Adrenal gland (tissue), 9 donors: ENCODE measurements at regions not wholly inside any gene's neighbourhood (a gene's known extent, or its start where the extent isn't known, plus 50 kb on each side); places are given as distances from the start of the nearest gene placed in this dataset.

Experiments used
- DNase-seq, 7 donors: peaks; one replicate each; pipeline ENCODE4 v3.0.0-alpha.2; 2019 to 2020
- H3K27ac ChIP-seq, 5 donors: fragments of 200-600 bp; sonication (generic) in 4 of 5; 1 replicate in 3 of 5; 2 replicates in 2 of 5; pipeline versions ENCODE4 v1.5.1 to v1.8.0; 2016 to 2020; ENCODE audit warnings: mild to moderate bottlenecking in 1 of 5
- H3K27me3 ChIP-seq: fragments of 200-600 bp; 2 replicates; pipeline ENCODE4 v1.8.0; 2021
- H3K36me3 ChIP-seq, 2 donors: fragments of 200-600 bp; replicated peaks in 1 of 2; 1 replicate in 1 of 2; 2 replicates in 1 of 2; pipeline versions ENCODE4 v1.5.1 to v1.8.0; 2018 to 2022
- H3K4me1 ChIP-seq, 2 donors: fragments of 200-600 bp; replicated peaks in 1 of 2; 1 replicate in 1 of 2; 2 replicates in 1 of 2; pipeline versions ENCODE4 v1.5.1 to v1.8.0; 2018 to 2021
- H3K4me3 ChIP-seq, 4 donors: fragments of 200-600 bp; sonication (generic) in 3 of 4; one replicate each; pipeline ENCODE4 v1.5.1; 2016 to 2018
- H3K9me3 ChIP-seq, 3 donors: fragments of 200-600 bp; sonication (generic) in 1 of 3; replicated peaks in 1 of 3; 1 replicate in 2 of 3; 2 replicates in 1 of 3; pipeline versions ENCODE4 v1.5.1 to v1.8.0; 2016 to 2021
- CTCF ChIP-seq, 6 experiments: fragments of 450-650 bp in 4 of 6; fragments of 200-600 bp in 2 of 6; sonication (generic) in 1 of 6; IDR thresholded peaks; 1 replicate in 5 of 6; 2 replicates in 1 of 6; pipeline versions ENCODE4 v1.5.1 to v1.8.0; 2016 to 2021; ENCODE audit warnings: antibody characterized with exemption in 6 of 6, mild to moderate bottlenecking in 2 of 6, moderate library complexity in 1 of 6
- POLR2A ChIP-seq, 2 donors: fragments of 450-650 bp; IDR thresholded peaks; one replicate each; pipeline ENCODE4 v1.6.1; 2017; ENCODE audit warnings: antibody characterized with exemption in 2 of 2, mild to moderate bottlenecking in 2 of 2, moderate library complexity in 1 of 2
- WGBS, 4 donors: extraction: QIAGEN DNeasy Blood & Tissue Kit in 2 of 4; methylation state at CpG; one replicate each; pipeline versions ENCODE4 v1.1.5 to v1.1.7; 2013 to 2017; 5-methylcytosine and 5-hydroxymethylcytosine counted together
- intact Hi-C, 2 donors: fragments of 100-400 bp; cut with DNase I; formaldehyde crosslinking; loops; one replicate each; pipeline versions ENCODE4 v1.14.1 to v1.15.0; 2022 to 2023
- donor health status: healthy with polysubstance abuse.
- donor health status: Bipolar disorder and iron deficiency.
- donor health status: DM: yes; HTN: yes; CAD: no.
- donor health status: DM: no; HTN: no; CAD: no.
- donor health status: DM: no; HTN: no; CAD: no.

- Histone ChIP-seq H3K4me3 (no peak overlapping the region), H3K27me3 (peaks cover 39% of the 10 kb centered on the region), H3K36me3 (no peaks in the 10 kb centered on the region), H3K9me3 (no peaks in the 10 kb centered on the region), H3K4me1 (no peaks in the 10 kb centered on the region), H3K27ac (no peak overlapping the region)
- whole genome bisulfite sequencing, 4 donors = 38 to 48% (median 43%) methylated on average over 14 to 23 of the region's 23 CpGs
- TF ChIP-seq POLR2A (IDR thresholded peaks at IDR 0.05) (no peak), CTCF (IDR thresholded peaks at IDR 0.05) (no peak)
- no peak for DNase-seq
- intact Hi-C loops = no loop called here
Measured at GRCh38 chr12:111037047-111037446, 116.7 kb upstream of the MYL2 start.

GRCh38 chr12:111035578-111036301 lies 115.4 kb upstream of the MYL2 start:
- Histone ChIP-seq H3K27ac (no peak overlapping the region), H3K36me3 (no peaks in the 10 kb centered on the region), H3K4me1 (no peaks in the 10 kb centered on the region), H3K27me3 (peaks cover 45% of the 10 kb centered on the region), H3K9me3 (no peaks in the 10 kb centered on the region), H3K4me3 (no peak overlapping the region)
- no peak for DNase-seq
- WGBS, 4 donors = 2 to 4% (median 3%) methylated on average over 36 of the region's 36 CpGs
- intact Hi-C loops = no loop called here
- no peak for TF ChIP-seq POLR2A (IDR thresholded peaks at IDR 0.05)
- TF ChIP-seq CTCF (IDR thresholded peaks at IDR 0.05) = no peak

- H3K27me3 ChIP-seq = peaks cover 46% of the 10 kb centered on the region
- TF ChIP-seq POLR2A (IDR thresholded peaks at IDR 0.05) (no peak), CTCF (IDR thresholded peaks at IDR 0.05) (no peak)
- H3K4me3 ChIP-seq = no peak overlapping the region
- H3K36me3 ChIP-seq = no peaks in the 10 kb centered on the region
- intact Hi-C loops = no loop called here
- no peak overlapping the region for H3K27ac ChIP-seq
- H3K9me3 ChIP-seq = no peaks in the 10 kb centered on the region
- 1 to 3% (median 2%) methylated on average over 32 to 50 of the region's 50 CpGs for WGBS, 4 donors
- no peaks in the 10 kb centered on the region for H3K4me1 ChIP-seq
- no peak for DNase-seq
Measured at GRCh38 chr12:111034886-111035577, 114.7 kb upstream of the MYL2 start.

GRCh38 chr12:111034083-111034885 lies 113.9 kb upstream of the MYL2 start, which contains the start of gene CUX2:
TSS of gene CUX2 (plus strand) at chr12:111034165.
- H3K4me1 ChIP-seq = no peaks in the 10 kb centered on the region
- no peaks in the 10 kb centered on the region for H3K36me3 ChIP-seq
- WGBS, 4 donors = 0 to 1% (median 1%) methylated on average over 11 to 99 of the region's 100 CpGs
- no peak for DNase-seq
- H3K4me3 ChIP-seq = no peak within 1 kb of the TSS
- no peaks in the 10 kb centered on the region for H3K9me3 ChIP-seq
- intact Hi-C loops = no loop called here
- no peak for TF ChIP-seq POLR2A (IDR thresholded peaks at IDR 0.05)
- peaks cover 46% of the 10 kb centered on the region for H3K27me3 ChIP-seq
- H3K27ac ChIP-seq = no peak within 1 kb of the TSS
